Left lung (tissue), 4 donors: ENCODE measurements at regions not wholly inside any gene's neighbourhood (a gene's known extent, or its start where the extent isn't known, plus 50 kb on each side); places are given as distances from the start of the nearest gene placed in this dataset.

ENCODE experiments used
- ATAC-seq: fragments of 200-7000 bp; cut with Tn5 transposase; one replicate; pipeline ENCODE4 v1.9.1; 2020; ENCODE audit warnings: moderate library complexity
- DNase-seq, 4 donors: peaks; one replicate each; pipeline ENCODE4 v3.0.0-alpha.2; 2013 to 2020
- H3K27ac ChIP-seq, 2 donors: fragments of 200-600 bp; sonication (generic) in 1 of 2; one replicate each; pipeline versions ENCODE4 v1.5.0 to v1.8.0; 2020 to 2021
- H3K27me3 ChIP-seq, 2 donors: fragments of 200-600 bp; sonication (generic) in 1 of 2; one replicate each; pipeline versions ENCODE4 v1.5.0 to v1.8.0; 2020 to 2021
- H3K36me3 ChIP-seq, 2 donors: fragments of 200-600 bp; sonication (generic) in 1 of 2; one replicate each; pipeline versions ENCODE4 v1.5.0 to v1.8.0; 2020 to 2021
- H3K4me1 ChIP-seq, 2 donors: fragments of 200-600 bp; one replicate each; pipeline ENCODE4 v1.8.0; 2021
- H3K4me3 ChIP-seq, 2 donors: fragments of 200-600 bp; sonication (generic) in 1 of 2; one replicate each; pipeline versions ENCODE4 v1.5.0 to v1.8.0; 2020 to 2021; ENCODE audit warnings: mild to moderate bottlenecking in 1 of 2
- H3K9me3 ChIP-seq, 2 donors: fragments of 200-600 bp; sonication (generic) in 1 of 2; one replicate each; pipeline versions ENCODE4 v1.5.0 to v1.8.0; 2020 to 2021
- CTCF ChIP-seq, 2 donors: fragments of 200-600 bp; sonication (generic) in 1 of 2; IDR thresholded peaks; one replicate each; pipeline versions ENCODE4 v1.5.0 to v1.8.0; 2021; ENCODE audit warnings: antibody characterized with exemption in 2 of 2
- intact Hi-C, 2 donors: fragments of 100-400 bp; cut with DNase I; formaldehyde crosslinking; loops; one replicate each; pipeline versions ENCODE4 v1.11.2 to v1.14.2; 2022
- donor health status: DM: no; HTN: yes; CAD: no.
- donor health status: DM: no; HTN: no; CAD: no.

- no peaks in the 10 kb centered on the region for H3K27me3 ChIP-seq
- H3K9me3 ChIP-seq: peaks cover 0 to 9% of the 10 kb centered on the region in 2 donors
- no peak for DNase-seq
- TF ChIP-seq CTCF (IDR thresholded peaks at IDR 0.05): no peak
- H3K27ac ChIP-seq: no peak overlapping the region
- H3K4me1 ChIP-seq: no peaks in the 10 kb centered on the region
- no peak overlapping the region for H3K4me3 ChIP-seq
- no peak for ATAC-seq
- intact Hi-C loops: no loop called here
- H3K36me3 ChIP-seq: no peaks in the 10 kb centered on the region
Measured at GRCh38 chr1:187513190-187513589, 684.4 kb downstream of the PLA2G4A start.

DNA sequence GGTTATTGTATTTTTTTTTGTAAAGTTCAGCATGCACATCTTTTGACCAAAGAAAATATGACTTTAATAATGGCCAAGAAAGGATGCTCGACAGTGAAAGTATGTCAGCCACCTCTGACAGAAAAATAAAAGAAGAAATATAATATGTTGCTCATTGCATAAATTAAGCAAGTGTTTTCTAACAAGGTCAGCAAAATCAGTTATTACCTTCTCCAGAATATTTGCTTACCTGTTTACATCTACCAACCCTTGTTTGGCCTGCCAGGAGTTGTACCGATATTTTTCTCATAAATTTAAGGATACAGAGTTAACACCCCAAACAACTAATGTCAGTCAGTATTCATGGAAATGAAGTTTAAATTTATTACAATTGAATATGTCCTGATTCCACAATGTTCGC is 685.4 kb downstream of the PLA2G4A start:
- no peaks in the 10 kb centered on the region for H3K4me1 ChIP-seq
- H3K27ac ChIP-seq: no peak overlapping the region
- intact Hi-C loops: no loop called here
- ATAC-seq (no peak), DNase-seq (no peak)
- peaks cover 0 to 9% of the 10 kb centered on the region in 2 donors for H3K9me3 ChIP-seq
- H3K27me3 ChIP-seq: no peaks in the 10 kb centered on the region
- no peaks in the 10 kb centered on the region for H3K36me3 ChIP-seq
- no peak overlapping the region for H3K4me3 ChIP-seq
- no peak for TF ChIP-seq CTCF (IDR thresholded peaks at IDR 0.05)

- Histone ChIP-seq H3K4me1 (no peaks in the 10 kb centered on the region), H3K4me3 (no peak overlapping the region), H3K36me3 (no peaks in the 10 kb centered on the region), H3K27ac (no peak overlapping the region), H3K27me3 (no peaks in the 10 kb centered on the region), H3K9me3 (peaks cover 0 to 9% of the 10 kb centered on the region in 2 donors)
- ATAC-seq (no peak), DNase-seq (no peak)
- no peak for TF ChIP-seq CTCF (IDR thresholded peaks at IDR 0.05)
- intact Hi-C loops: no loop called here
Measured at GRCh38 chr1:187516874-187517273, 688.1 kb downstream of the PLA2G4A start.

DNA sequence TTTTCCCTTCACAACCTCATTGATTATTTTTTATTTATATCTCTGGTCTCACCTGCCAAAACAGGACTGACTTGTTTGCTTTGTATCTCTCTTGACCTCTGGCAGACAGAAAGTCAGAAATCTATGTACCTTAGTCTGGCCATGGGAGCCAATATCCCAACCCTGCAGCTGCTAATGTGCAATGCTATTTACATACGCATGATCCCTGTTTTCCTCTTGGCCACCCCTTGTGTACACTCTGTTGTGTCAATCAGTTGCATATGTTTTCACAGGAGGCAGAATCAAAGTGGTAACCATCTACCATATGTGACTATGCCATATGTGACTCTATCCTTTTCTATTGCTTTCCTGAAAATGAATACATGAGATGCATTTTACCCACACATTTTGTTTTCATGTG is 688.8 kb downstream of the PLA2G4A start:
- DNase-seq: no peak
- no peaks in the 10 kb centered on the region for H3K27me3 ChIP-seq
- H3K36me3 ChIP-seq: no peaks in the 10 kb centered on the region
- intact Hi-C loops: no loop called here
- TF ChIP-seq CTCF (IDR thresholded peaks at IDR 0.05): no peak
- no peak overlapping the region for H3K4me3 ChIP-seq
- no peak for ATAC-seq
- no peaks in the 10 kb centered on the region for H3K4me1 ChIP-seq
- H3K27ac ChIP-seq: no peak overlapping the region
- H3K9me3 ChIP-seq: peaks cover 0 to 9% of the 10 kb centered on the region in 2 donors

- Histone ChIP-seq H3K36me3 (no peaks in the 10 kb centered on the region), H3K27ac (no peak overlapping the region), H3K4me3 (no peak overlapping the region), H3K9me3 (peaks cover 0 to 3% of the 10 kb centered on the region in 2 donors), H3K27me3 (no peaks in the 10 kb centered on the region), H3K4me1 (no peaks in the 10 kb centered on the region)
- ATAC-seq (no peak), DNase-seq (no peak)
- intact Hi-C loops: no loop called here
- no peak for TF ChIP-seq CTCF (IDR thresholded peaks at IDR 0.05)
Measured at GRCh38 chr1:187527346-187527745, 698.6 kb downstream of the PLA2G4A start.
